ENCODE measurements at regions not wholly inside any gene's neighbourhood (a gene's known extent, or its start where the extent isn't known, plus 50 kb on each side); places are given as distances from the start of the nearest gene placed in this dataset.

GRCh38 chr2:236849940-236850339 lies 235.7 kb upstream of the COPS8 start:
- no CpG with 5 or more reads among the region's 4 CpGs for WGBS (ENCODE audit: insufficient coverage, low lambda C conversion rate)
- H3K4me1 ChIP-seq (ENCODE audit: control insufficient read depth, insufficient read depth, low read length) = no peaks in the 10 kb centered on the region

GRCh38 chr2:236851187-236851586 lies 234.5 kb upstream of the COPS8 start:
- Histone ChIP-seq H3K27me3 (ENCODE audit: control insufficient read depth, insufficient read depth, low read length) (no peaks in the 10 kb centered on the region), H3K27ac (ENCODE audit: low read length) (no peak overlapping the region), H3K4me1 (ENCODE audit: control insufficient read depth, insufficient read depth, low read length) (no peaks in the 10 kb centered on the region), H3K9me3 (ENCODE audit: control insufficient read depth, low read depth, low read length) (no peaks in the 10 kb centered on the region), H3K4me3 (ENCODE audit: low read length) (no peak overlapping the region), H3K36me3 (ENCODE audit: control insufficient read depth, insufficient read depth, low read length) (no peaks in the 10 kb centered on the region)
- no CpG with 5 or more reads among the region's 3 CpGs for WGBS (ENCODE audit: insufficient coverage, low lambda C conversion rate)
- no peak for DNase-seq

More at GRCh38 chr2:236849940-236850339, 235.7 kb upstream of the COPS8 start:
- Histone ChIP-seq H3K27ac (ENCODE audit: low read length) (no peak overlapping the region), H3K27me3 (ENCODE audit: control insufficient read depth, insufficient read depth, low read length) (no peaks in the 10 kb centered on the region), H3K9me3 (ENCODE audit: control insufficient read depth, low read depth, low read length) (no peaks in the 10 kb centered on the region), H3K36me3 (ENCODE audit: control insufficient read depth, insufficient read depth, low read length) (no peaks in the 10 kb centered on the region), H3K4me3 (ENCODE audit: low read length) (no peak overlapping the region)
- DNase-seq = no peak

GRCh38 chr2:236852100-236852976 lies 233.4 kb upstream of the COPS8 start:
- Histone ChIP-seq H3K4me1 (ENCODE audit: control insufficient read depth, insufficient read depth, low read length) (no peaks in the 10 kb centered on the region), H3K4me3 (ENCODE audit: low read length) (no peak overlapping the region), H3K9me3 (ENCODE audit: control insufficient read depth, low read depth, low read length) (no peaks in the 10 kb centered on the region), H3K27ac (ENCODE audit: low read length) (no peak overlapping the region), H3K36me3 (ENCODE audit: control insufficient read depth, insufficient read depth, low read length) (no peaks in the 10 kb centered on the region), H3K27me3 (ENCODE audit: control insufficient read depth, insufficient read depth, low read length) (no peaks in the 10 kb centered on the region)
- peak in 1 of 2 donors; percentile 24 for DNase-seq
- WGBS (ENCODE audit: insufficient coverage, low lambda C conversion rate) = 69% methylated on average over 3 of the region's 17 CpGs

GRCh38 chr2:236852977-236853374 lies 232.7 kb upstream of the COPS8 start:
- Histone ChIP-seq H3K9me3 (ENCODE audit: control insufficient read depth, low read depth, low read length) (no peaks in the 10 kb centered on the region), H3K4me1 (ENCODE audit: control insufficient read depth, insufficient read depth, low read length) (no peaks in the 10 kb centered on the region), H3K27ac (ENCODE audit: low read length) (no peak overlapping the region), H3K27me3 (ENCODE audit: control insufficient read depth, insufficient read depth, low read length) (no peaks in the 10 kb centered on the region), H3K4me3 (ENCODE audit: low read length) (no peak overlapping the region), H3K36me3 (ENCODE audit: control insufficient read depth, insufficient read depth, low read length) (no peaks in the 10 kb centered on the region)
- DNase-seq = no peak
- WGBS (ENCODE audit: insufficient coverage, low lambda C conversion rate) = no CpG with 5 or more reads among the region's 6 CpGs

GRCh38 chr2:236853585-236854051 lies 232.1 kb upstream of the COPS8 start:
- H3K27me3 ChIP-seq (ENCODE audit: control insufficient read depth, insufficient read depth, low read length) = no peaks in the 10 kb centered on the region
- DNase-seq = no peak

GRCh38 chr2:236855176-236855865 lies 230.4 kb upstream of the COPS8 start:
- WGBS (ENCODE audit: insufficient coverage, low lambda C conversion rate) = 89% methylated on average over 3 of the region's 9 CpGs
- Histone ChIP-seq H3K4me3 (ENCODE audit: low read length) (no peak overlapping the region), H3K4me1 (ENCODE audit: control insufficient read depth, insufficient read depth, low read length) (no peaks in the 10 kb centered on the region), H3K9me3 (ENCODE audit: control insufficient read depth, low read depth, low read length) (no peaks in the 10 kb centered on the region), H3K27me3 (ENCODE audit: control insufficient read depth, insufficient read depth, low read length) (no peaks in the 10 kb centered on the region), H3K27ac (ENCODE audit: low read length) (no peak overlapping the region), H3K36me3 (ENCODE audit: control insufficient read depth, insufficient read depth, low read length) (no peaks in the 10 kb centered on the region)
- no peak for DNase-seq

More at GRCh38 chr2:236853585-236854051, 232.1 kb upstream of the COPS8 start:
- no peak overlapping the region for H3K4me3 ChIP-seq (ENCODE audit: low read length)
- H3K27ac ChIP-seq (ENCODE audit: low read length) = no peak overlapping the region
- H3K9me3 ChIP-seq (ENCODE audit: control insufficient read depth, low read depth, low read length) = no peaks in the 10 kb centered on the region
- no peaks in the 10 kb centered on the region for H3K36me3 ChIP-seq (ENCODE audit: control insufficient read depth, insufficient read depth, low read length)
- H3K4me1 ChIP-seq (ENCODE audit: control insufficient read depth, insufficient read depth, low read length) = no peaks in the 10 kb centered on the region
- no CpG with 5 or more reads among the region's 13 CpGs for WGBS (ENCODE audit: insufficient coverage, low lambda C conversion rate)

- Histone ChIP-seq H3K9me3 (ENCODE audit: control insufficient read depth, low read depth, low read length) (no peaks in the 10 kb centered on the region), H3K27me3 (ENCODE audit: control insufficient read depth, insufficient read depth, low read length) (no peaks in the 10 kb centered on the region), H3K4me3 (ENCODE audit: low read length) (no peak overlapping the region), H3K4me1 (ENCODE audit: control insufficient read depth, insufficient read depth, low read length) (no peaks in the 10 kb centered on the region), H3K27ac (ENCODE audit: low read length) (no peak overlapping the region), H3K36me3 (ENCODE audit: control insufficient read depth, insufficient read depth, low read length) (no peaks in the 10 kb centered on the region)
- peak in 1 of 2 donors; percentile 29 for DNase-seq
- WGBS (ENCODE audit: insufficient coverage, low lambda C conversion rate) = no CpG with 5 or more reads among the region's 22 CpGs
These were observed 229.5 kb upstream of the COPS8 start for GRCh38 chr2:236855866-236856847.

- Histone ChIP-seq H3K4me1 (ENCODE audit: control insufficient read depth, insufficient read depth, low read length) (no peaks in the 10 kb centered on the region), H3K27me3 (ENCODE audit: control insufficient read depth, insufficient read depth, low read length) (no peaks in the 10 kb centered on the region), H3K36me3 (ENCODE audit: control insufficient read depth, insufficient read depth, low read length) (no peaks in the 10 kb centered on the region), H3K4me3 (ENCODE audit: low read length) (no peak overlapping the region), H3K27ac (ENCODE audit: low read length) (no peak overlapping the region), H3K9me3 (ENCODE audit: control insufficient read depth, low read depth, low read length) (no peaks in the 10 kb centered on the region)
- DNase-seq = no peak
- 54% methylated on average over 2 of the region's 3 CpGs for WGBS (ENCODE audit: insufficient coverage, low lambda C conversion rate)
These were observed 228.8 kb upstream of the COPS8 start for GRCh38 chr2:236856848-236857235.

- Histone ChIP-seq H3K9me3 (ENCODE audit: control insufficient read depth, low read depth, low read length) (no peaks in the 10 kb centered on the region), H3K36me3 (ENCODE audit: control insufficient read depth, insufficient read depth, low read length) (no peaks in the 10 kb centered on the region), H3K4me1 (ENCODE audit: control insufficient read depth, insufficient read depth, low read length) (no peaks in the 10 kb centered on the region), H3K27me3 (ENCODE audit: control insufficient read depth, insufficient read depth, low read length) (peaks cover under 1% of the 10 kb centered on the region), H3K4me3 (ENCODE audit: low read length) (no peak overlapping the region), H3K27ac (ENCODE audit: low read length) (no peak overlapping the region)
- DNase-seq = no peak
- no CpG with 5 or more reads among the region's 10 CpGs for WGBS (ENCODE audit: insufficient coverage, low lambda C conversion rate)
These were observed 228.4 kb upstream of the COPS8 start for GRCh38 chr2:236857246-236857645.

GRCh38 chr2:236857781-236858180 lies 227.9 kb upstream of the COPS8 start:
- H3K4me3 ChIP-seq (ENCODE audit: low read length) = no peak overlapping the region
- no peak overlapping the region for H3K27ac ChIP-seq (ENCODE audit: low read length)
- no peaks in the 10 kb centered on the region for H3K9me3 ChIP-seq (ENCODE audit: control insufficient read depth, low read depth, low read length)
- no CpG with 5 or more reads among the region's 7 CpGs for WGBS (ENCODE audit: insufficient coverage, low lambda C conversion rate)
- no peak for DNase-seq
- peaks cover 2% of the 10 kb centered on the region for H3K27me3 ChIP-seq (ENCODE audit: control insufficient read depth, insufficient read depth, low read length)
- no peaks in the 10 kb centered on the region for H3K4me1 ChIP-seq (ENCODE audit: control insufficient read depth, insufficient read depth, low read length)
- H3K36me3 ChIP-seq (ENCODE audit: control insufficient read depth, insufficient read depth, low read length) = no peaks in the 10 kb centered on the region
